GM19240 (cell line): ENCODE measurements at regions not wholly inside any gene's neighbourhood (a gene's known extent, or its start where the extent isn't known, plus 50 kb on each side); places are given as distances from the start of the nearest gene placed in this dataset.
"Not testable (repeated sequence)": the region's sequence is repeated elsewhere in the genome, so short reads cannot be mapped to it uniquely, and the experiment has no call there.

Experiments used
- DNase-seq: peaks from one replicate; pipeline ENCODE4 v3.0.0; 2011; ENCODE audit warnings: low spot score; ENCODE audit not compliant: insufficient read length

- not testable (repeated sequence) for DNase-seq
Measured at GRCh38 chr20:26373066-26373465, 676.4 kb upstream of the ZNF337 start.

- no peak for DNase-seq
Measured at GRCh38 chr20:26354511-26354910, 657.9 kb upstream of the ZNF337 start.

GRCh38 chr20:26347396-26347795, 650.7 kb upstream of the ZNF337 start:
- no peak for DNase-seq

GRCh38 chr20:26340460-26341065, 643.9 kb upstream of the ZNF337 start:
- DNase-seq, result not testable (repeated sequence)

GRCh38 chr20:26324177-26324576, 627.5 kb upstream of the ZNF337 start:
- no peak for DNase-seq

GRCh38 chr20:26315054-26315453, 618.4 kb upstream of the ZNF337 start:
- no peak for DNase-seq

GRCh38 chr20:26309720-26310119, 613.1 kb upstream of the ZNF337 start:
- not testable (repeated sequence) for DNase-seq

- no peak for DNase-seq
Measured at GRCh38 chr20:26308961-26309360, 612.3 kb upstream of the ZNF337 start.

GRCh38 chr20:26295006-26295405, 598.4 kb upstream of the ZNF337 start:
- DNase-seq, result no peak

GRCh38 chr20:26288379-26289061, 591.9 kb upstream of the ZNF337 start:
- DNase-seq, result not testable (repeated sequence)

- DNase-seq, result no peak
Measured at GRCh38 chr20:26279238-26279637, 582.6 kb upstream of the ZNF337 start.

- DNase-seq, result no peak
Measured at GRCh38 chr20:26277339-26277738, 580.7 kb upstream of the ZNF337 start.

- no peak for DNase-seq
Measured at GRCh38 chr20:26276554-26277210, 580.0 kb upstream of the ZNF337 start.

GRCh38 chr20:26268762-26269161, 572.1 kb upstream of the ZNF337 start:
- DNase-seq, result not testable (repeated sequence)

GRCh38 chr20:26260925-26261324, 564.3 kb upstream of the ZNF337 start:
- not testable (repeated sequence) for DNase-seq

GRCh38 chr20:26252311-26252975, 555.8 kb upstream of the ZNF337 start:
- not testable (repeated sequence) for DNase-seq

GRCh38 chr20:26251376-26251775, 554.7 kb upstream of the ZNF337 start:
- DNase-seq, result not testable (repeated sequence)

GRCh38 chr20:26250249-26251114, 553.8 kb upstream of the ZNF337 start:
- not testable (repeated sequence) for DNase-seq

- no peak for DNase-seq
Measured at GRCh38 chr20:26243731-26244130, 547.1 kb upstream of the ZNF337 start.

GRCh38 chr20:26220609-26221008, 524.0 kb upstream of the ZNF337 start:
- not testable (repeated sequence) for DNase-seq

GRCh38 chr20:26219546-26219945, 522.9 kb upstream of the ZNF337 start:
- DNase-seq, result not testable (repeated sequence)
